ENCODE measurements at regions not wholly inside any gene's neighbourhood (a gene's known extent, or its start where the extent isn't known, plus 50 kb on each side); places are given as distances from the start of the nearest gene placed in this dataset.

DNA sequence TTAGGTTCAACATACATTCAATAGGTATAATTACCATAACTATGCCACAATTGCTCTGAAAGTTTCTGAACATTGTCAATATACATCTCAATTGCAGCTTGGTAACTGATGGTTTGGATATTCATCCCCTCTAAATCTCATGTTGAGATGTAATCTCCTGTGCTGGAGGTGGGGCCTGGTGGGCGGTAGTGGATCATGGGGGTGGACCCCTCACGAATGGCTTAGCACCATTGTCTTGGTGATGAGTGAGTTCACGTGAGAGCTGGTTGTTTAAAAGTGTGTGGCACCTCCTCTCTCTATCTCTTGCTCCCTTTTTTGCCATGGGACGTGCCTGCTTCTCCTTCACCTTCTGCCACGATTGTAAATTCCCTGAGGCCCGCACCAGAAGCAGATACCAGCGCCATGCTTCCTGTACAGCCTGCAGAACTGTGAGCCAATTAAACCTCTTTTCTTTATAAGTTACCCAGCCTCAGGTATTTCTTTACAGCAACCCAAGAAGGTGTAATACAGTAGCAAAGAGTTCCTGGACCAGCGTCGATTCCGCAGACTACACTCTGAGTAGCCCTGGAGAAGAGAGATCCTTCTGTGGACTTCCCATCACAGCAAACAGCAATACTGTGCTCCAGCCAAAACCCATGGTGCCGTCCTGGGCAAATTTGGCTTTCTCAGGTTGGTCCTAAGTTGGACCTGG, 83.8 kb upstream of the GRB10 start:
- TF ChIP-seq CBX8 (IDR thresholded peaks at IDR 0.05): no peak
- no peak for TF ChIP-seq POLR2A (IDR thresholded peaks at IDR 0.05; ENCODE audit: low read length)
- no peak for TF ChIP-seq REST (IDR thresholded peaks at IDR 0.05)
- no peak for TF ChIP-seq RCOR1 (IDR thresholded peaks at IDR 0.05; ENCODE audit: low read depth, low read length)

Measured in A549 (cell line).